Hippocampal formation (tissue), 2 donors: ENCODE measurements at regions not wholly inside any gene's neighbourhood (a gene's known extent, or its start where the extent isn't known, plus 50 kb on each side); places are given as distances from the start of the nearest gene placed in this dataset.

Experiments
- DNase-seq, 2 donors: peaks; one replicate each; lab custom pipeline; 2025; lab: John Stamatoyannopoulos, UW

GRCh38 chr21:33155422-33155821 is 74.3 kb upstream of the IFNAR2 start:
- no peak for DNase-seq

- no peak for DNase-seq
These were observed 72.4 kb upstream of the IFNAR2 start for GRCh38 chr21:33157303-33157702.

- no peak for DNase-seq
These were observed 71.1 kb upstream of the IFNAR2 start for GRCh38 chr21:33158654-33159053.

GRCh38 chr21:33162436-33162951 is 67.2 kb upstream of the IFNAR2 start:
- DNase-seq: no peak

- no peak for DNase-seq
These were observed 60.9 kb upstream of the IFNAR2 start for GRCh38 chr21:33168886-33169285.

GRCh38 chr21:33169359-33169758 is 60.4 kb upstream of the IFNAR2 start:
- DNase-seq: no peak

- DNase-seq: no peak
These were observed 58.0 kb upstream of the IFNAR2 start for GRCh38 chr21:33171616-33172169.

GRCh38 chr21:33174756-33175155 is 55.0 kb upstream of the IFNAR2 start:
- DNase-seq: no peak
